D341Med (cell line): ENCODE measurements at regions not wholly inside any gene's neighbourhood (a gene's known extent, or its start where the extent isn't known, plus 50 kb on each side); places are given as distances from the start of the nearest gene placed in this dataset.
A peak's percentile ranks its signal among the peaks of the same experiment; 100 is the strongest.
"Not testable (repeated sequence)": the region's sequence is repeated elsewhere in the genome, so short reads cannot be mapped to it uniquely, and the experiment has no call there.

ENCODE experiments used
- DNase-seq: peaks from one replicate; pipeline ENCODE4 v3.0.0; 2012; ENCODE audit warnings: low spot score

DNA sequence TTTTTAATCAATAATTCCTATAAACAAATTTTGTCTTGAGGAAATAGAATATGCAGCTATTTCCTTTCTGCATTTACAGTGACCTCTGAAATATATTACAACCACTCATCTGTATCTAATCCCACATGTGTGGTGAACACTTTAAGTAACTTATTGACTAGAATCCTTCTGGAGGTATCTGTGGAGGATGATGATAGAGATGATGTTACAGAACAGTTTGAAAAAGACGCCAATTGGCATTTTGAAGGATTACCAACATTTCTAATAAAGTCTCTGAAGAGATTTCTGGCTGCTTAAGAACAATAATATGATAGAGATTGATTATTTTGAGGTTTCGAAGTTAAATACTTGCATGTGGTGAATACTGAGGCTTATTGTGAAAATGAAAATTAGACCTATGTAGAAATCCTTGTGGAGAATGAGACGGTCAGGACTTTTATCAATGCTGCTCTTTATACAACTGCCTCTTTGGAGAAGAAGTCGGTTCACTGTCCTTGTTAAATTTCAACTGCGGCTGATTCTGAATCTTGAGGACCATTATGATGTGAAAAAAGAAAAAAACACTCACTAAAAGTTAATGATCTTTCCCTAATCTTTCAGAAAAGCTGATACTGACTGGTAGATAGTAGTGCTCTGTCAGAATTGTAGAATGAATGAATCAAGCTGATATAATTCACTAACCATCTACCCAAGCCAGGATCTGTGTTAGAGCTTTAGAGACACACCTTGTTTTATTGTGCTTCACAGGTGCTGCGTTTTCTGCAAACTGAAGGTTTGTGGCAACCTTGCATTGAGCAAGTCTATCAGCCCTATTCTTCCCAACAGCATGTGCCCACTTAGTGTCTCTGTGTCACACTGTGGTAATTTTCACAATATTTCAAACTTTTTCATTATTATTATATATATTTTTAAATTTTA, 204.7 kb downstream of the SPRY1 start:
- no peak for DNase-seq

DNA sequence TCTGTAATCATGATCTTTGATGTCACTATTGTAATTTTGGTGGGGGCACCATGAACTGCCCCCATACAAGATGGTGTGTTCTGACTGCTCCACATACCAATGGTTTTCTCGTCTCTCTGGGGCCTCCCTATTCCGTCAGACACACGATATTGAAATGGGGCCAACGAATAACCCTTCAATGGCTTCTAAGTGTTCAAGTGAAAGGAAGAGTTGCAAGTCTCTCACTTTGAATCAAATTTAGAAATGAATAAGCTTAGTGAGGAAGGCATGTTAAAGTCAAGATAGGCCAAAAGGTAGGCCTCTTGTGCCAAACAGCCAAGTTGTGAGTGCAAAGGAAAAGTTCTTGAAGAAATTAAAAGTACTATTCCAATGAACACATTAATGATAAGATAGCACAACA, 205.4 kb downstream of the SPRY1 start:
- no peak for DNase-seq

DNA sequence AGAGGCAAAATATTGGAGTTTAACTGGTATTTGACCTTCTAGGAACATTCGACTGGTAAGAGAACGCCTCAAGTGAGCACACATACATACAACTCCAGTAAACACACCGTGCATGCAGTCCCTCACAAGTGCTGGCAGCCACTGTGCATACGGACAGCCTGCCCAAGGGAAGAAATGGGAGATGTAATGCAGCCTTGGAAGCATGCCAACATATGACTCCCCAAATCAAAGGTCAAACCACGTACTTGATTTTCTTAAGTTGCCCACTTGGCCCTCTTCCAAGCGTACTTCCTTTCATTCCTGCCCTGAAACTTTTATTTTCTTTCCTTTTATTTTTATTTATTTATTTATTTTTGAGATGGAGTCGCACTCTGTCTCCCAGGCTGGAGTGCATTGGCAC, 206.6 kb downstream of the SPRY1 start:
- no peak for DNase-seq

DNA sequence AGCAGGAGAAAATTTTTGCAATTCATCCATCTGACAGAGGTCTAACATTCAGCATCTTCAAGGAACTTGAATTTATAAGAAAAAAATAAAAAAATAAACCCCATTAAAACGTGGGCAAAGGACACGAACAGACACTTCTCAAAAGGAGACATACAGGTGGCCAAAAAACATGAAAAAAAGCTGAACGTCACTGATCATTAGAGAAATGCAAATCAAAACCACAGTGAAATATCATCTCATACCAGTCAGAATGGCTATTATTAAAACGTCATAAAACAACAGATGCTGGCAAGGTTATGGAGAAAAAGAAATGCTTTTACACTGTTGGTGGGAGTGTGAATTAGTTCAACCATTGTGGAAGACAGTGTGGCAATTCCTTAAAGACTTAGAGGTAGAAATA, 209.2 kb downstream of the SPRY1 start:
- DNase-seq = not testable (repeated sequence)

GRCh38 chr4:123606336-123606735, 209.7 kb downstream of the SPRY1 start:
- no peak for DNase-seq

GRCh38 chr4:123606946-123607542, 210.4 kb downstream of the SPRY1 start:
- no peak for DNase-seq

- no peak for DNase-seq
Measured at GRCh38 chr4:123609829-123610228, 213.2 kb downstream of the SPRY1 start.

DNA sequence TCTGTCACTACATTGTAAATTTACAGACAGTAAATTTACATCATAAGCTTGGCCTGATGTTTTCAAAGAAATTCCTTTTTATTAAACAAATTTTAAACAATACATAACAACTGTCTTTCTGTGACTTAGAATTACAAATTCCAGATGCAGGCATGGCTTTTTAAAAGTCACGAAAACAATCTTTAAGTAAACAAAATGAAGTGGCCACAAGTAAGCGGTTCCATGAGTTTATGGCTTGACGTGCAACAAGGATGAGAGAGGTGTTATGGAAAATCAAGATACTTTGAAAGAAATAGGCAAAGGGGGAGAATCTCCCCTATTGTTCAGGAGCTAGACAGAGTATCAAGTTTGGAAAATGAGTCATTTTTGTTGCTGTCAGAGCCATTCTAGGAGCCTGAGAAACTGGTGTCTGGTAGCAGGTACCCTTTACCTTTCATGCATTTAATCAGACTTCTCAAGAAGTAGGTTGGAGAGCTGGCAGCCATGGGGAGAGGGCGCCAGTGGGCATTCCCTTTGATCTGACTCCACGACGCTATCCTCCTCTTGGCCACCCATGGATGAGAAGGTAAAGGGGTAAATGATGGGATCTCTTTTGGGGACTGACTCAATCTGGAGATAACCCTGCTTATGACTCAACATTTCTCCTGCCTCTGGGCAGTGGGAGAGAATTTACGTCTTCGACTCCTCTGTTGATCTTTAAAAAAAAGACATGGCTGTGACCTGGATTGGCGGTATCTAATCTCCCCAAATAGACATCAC, 217.2 kb downstream of the SPRY1 start:
- no peak for DNase-seq

- DNase-seq = no peak
Measured at GRCh38 chr4:123615901-123616300, 219.3 kb downstream of the SPRY1 start.

GRCh38 chr4:123616951-123617461, 220.4 kb downstream of the SPRY1 start:
- DNase-seq = no peak

DNA sequence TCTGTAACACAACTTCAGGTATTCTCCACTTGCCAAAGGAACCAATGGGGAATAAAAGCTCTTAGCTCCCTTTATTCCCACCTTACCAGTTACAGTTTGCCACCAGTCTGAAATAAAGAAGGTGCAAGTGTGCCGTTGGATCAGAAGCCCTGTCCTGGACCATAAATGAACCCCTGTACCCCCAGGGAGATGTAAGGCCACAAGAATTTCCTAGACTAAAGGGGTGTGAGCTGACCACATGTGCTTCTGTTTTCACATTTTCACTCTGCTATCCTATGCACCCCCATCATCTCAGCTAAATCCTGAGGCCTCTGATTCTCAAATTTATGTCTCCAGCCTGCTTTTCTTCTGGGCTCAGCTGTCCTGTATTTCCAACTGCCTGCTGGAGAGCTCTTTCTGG, 221.2 kb downstream of the SPRY1 start:
- no peak for DNase-seq

GRCh38 chr4:123618606-123619005, 222.0 kb downstream of the SPRY1 start:
- no peak for DNase-seq

DNA sequence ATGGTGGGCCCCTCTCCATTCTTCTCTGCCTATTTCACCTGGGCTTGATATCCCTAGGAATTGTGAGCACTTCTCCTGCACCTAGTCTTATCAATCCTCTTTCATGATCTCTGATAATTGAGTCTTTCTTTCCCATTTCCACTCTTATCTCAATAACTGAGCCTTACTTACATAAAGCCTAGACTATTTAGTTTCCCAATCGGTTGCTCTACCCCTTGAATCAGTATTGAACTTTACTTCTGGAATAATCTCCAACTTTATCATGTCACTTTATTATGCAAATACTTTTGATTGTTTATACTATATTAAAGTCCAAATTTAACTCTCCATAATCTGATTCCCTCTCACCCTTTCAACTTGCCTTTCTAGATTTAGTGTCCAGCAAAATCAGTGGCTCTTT, 222.7 kb downstream of the SPRY1 start:
- DNase-seq = no peak

- DNase-seq = no peak
Measured at GRCh38 chr4:123619895-123620294, 223.3 kb downstream of the SPRY1 start.

DNA sequence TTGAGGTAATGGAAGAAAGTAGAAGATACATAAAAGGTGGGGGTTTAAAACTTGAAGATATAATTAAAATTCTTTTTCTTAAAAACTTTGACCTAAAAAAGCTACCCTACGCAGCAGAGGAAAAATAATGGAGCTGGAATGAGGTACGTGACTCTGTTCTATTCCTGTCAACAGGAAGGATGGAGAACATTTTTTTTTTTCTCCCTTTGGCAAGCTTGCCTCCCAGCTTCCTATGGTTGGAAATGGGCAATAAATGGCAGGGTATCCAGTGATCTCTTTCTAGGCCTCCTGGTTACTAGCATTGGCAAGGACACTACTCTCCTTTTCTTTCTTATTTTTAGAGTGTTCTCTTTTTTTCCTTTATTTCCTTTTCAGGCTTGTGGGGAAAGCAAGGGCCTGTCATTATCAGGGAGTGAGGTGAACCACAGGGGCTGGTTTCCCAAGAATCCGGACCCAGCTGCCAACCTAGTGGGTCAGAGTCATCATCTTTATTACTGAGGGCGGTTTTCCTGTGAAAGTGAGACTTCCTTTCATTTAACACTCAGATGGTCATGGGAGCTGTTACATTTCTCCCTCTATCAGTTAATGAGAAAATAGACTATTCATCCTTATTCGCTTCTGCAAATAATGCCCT, 224.6 kb downstream of the SPRY1 start:
- no peak for DNase-seq

- no peak for DNase-seq
Measured at GRCh38 chr4:123622572-123622971, 226.0 kb downstream of the SPRY1 start.

DNA sequence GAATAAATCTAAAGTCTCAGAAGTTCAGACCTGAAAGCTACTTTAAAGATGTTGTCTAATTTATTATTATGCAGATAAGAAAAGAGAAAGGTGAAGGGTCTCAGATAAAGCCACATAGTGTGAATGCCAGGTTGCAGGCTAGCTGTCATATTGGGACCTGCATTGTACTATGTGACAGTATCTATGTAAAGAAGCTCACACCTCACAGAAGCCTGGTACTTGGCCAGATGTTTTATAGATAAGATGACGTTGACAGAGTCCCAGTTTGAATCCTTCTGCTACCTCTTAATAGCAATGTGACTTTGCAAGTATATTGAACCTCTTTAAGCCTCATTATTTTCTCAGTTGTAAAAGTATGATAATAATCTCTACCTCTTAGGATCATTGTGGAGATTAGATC, 227.0 kb downstream of the SPRY1 start:
- DNase-seq = no peak

DNA sequence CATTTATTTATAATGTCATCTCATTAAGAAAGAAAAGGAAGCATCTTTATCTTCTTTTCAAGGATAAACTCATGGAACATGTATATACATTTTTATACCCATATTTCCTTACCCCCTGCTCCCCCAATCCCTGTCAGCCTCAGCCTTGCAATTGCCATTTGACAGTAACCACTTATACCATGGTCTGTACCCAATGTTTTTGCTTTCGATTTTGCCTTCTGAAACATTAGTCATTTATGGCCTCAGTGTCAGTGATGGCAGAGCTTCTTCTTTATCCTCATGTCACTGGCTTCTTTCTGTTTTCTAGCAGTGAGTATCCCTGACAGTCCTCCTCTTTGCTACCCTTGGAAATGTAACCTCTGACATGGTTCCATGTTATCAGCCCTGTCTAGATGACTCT, 228.4 kb downstream of the SPRY1 start:
- no peak for DNase-seq

GRCh38 chr4:123628288-123628687, 231.7 kb downstream of the SPRY1 start:
- no peak for DNase-seq

DNA sequence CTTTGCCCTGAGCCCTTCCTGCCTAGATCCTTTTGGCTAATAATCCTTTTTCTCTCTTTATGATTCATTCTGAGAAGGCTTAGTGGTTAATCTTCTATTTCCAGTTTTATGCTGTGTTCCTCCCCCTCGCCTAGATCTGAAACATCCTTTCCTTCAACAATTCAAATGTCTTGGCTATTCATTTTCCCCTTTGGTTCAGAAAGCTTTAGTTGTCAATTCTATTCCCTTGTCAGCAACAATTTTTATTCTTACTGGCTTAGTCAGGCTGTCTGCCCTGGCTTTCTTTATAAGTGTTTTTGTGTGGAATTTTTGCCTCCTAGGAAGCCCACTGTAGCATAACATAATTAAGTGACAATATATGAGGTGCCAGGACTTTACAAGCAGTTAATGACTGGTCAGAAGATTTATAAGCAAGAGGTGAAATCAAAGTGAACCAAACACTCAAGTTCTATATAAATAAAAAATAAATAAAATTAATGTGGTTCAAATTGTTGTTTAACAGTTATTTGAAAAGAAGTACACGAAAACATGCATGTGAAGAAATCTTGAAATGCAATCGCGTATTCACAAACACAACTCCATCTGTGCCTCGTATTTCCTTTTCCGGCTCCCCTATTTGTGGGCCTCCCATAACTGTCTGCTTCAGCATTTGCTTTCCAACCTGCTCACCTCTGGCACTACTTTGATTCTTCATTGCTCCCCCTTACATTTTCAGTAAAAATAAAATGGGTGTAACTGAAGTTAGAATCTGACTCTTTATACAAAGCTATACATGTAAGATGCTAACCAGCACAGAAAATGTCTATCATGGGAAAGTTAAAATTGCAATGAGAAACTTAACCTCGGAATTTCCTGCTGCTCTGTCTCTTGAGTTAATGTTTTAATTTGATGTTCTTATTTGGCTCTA, 235.4 kb downstream of the SPRY1 start:
- peak; percentile 34 for DNase-seq

- DNase-seq = no peak
Measured at GRCh38 chr4:123632693-123633030, 236.1 kb downstream of the SPRY1 start.
